ENCODE measurements at regions not wholly inside any gene's neighbourhood (a gene's known extent, or its start where the extent isn't known, plus 50 kb on each side); places are given as distances from the start of the nearest gene placed in this dataset.

GRCh38 chr1:65694126-65694525 lies 98.6 kb upstream of the PDE4B start:
- Histone ChIP-seq H3K18ac (ENCODE audit: low read length) (no peak overlapping the region), H3K9ac (ENCODE audit: low read length) (no peak overlapping the region), H2BK120ac (ENCODE audit: insufficient read depth, low read length, poor library complexity) (no peak overlapping the region), H3K14ac (ENCODE audit: low read length) (no peak overlapping the region), H3K27me3 (ENCODE audit: insufficient read depth, low read length) (no peaks in the 10 kb centered on the region), H3K4me3 (ENCODE audit: low read depth, low read length) (no peak overlapping the region), H3K9me3 (ENCODE audit: insufficient read depth, low read depth, low read length) (no peaks in the 10 kb centered on the region), H3K4me1 (ENCODE audit: control insufficient read depth in 1 of 2, insufficient read depth in 2 of 2, low read length in 2 of 2) (no peaks in the 10 kb centered on the region), H4K91ac (ENCODE audit: low read depth, low read length) (no peak overlapping the region), H3K79me1 (ENCODE audit: low read length) (no peaks in the 10 kb centered on the region), H3K27ac (ENCODE audit: low read depth, low read length) (no peak overlapping the region), H2BK12ac (ENCODE audit: low read length) (no peak overlapping the region), H3K23ac (ENCODE audit: low read length) (no peak overlapping the region), H2BK5ac (ENCODE audit: low read depth, low read length, poor library complexity) (no peak overlapping the region), H3K79me2 (ENCODE audit: control insufficient read depth, insufficient read depth, low read length, poor library complexity) (no peaks in the 10 kb centered on the region), H2AK5ac (ENCODE audit: low read length) (no peak overlapping the region), H3K4ac (ENCODE audit: low read depth, low read length) (no peak overlapping the region), H3K4me2 (ENCODE audit: low read length) (no peak overlapping the region), H4K12ac (ENCODE audit: low read depth, low read length) (no peak overlapping the region), H4K8ac (ENCODE audit: low read depth, low read length) (no peak overlapping the region), H2AFZ (ENCODE audit: insufficient read depth, low read length, poor library complexity) (no peak overlapping the region), H3K36me3 (ENCODE audit: control insufficient read depth in 1 of 2, insufficient read depth in 2 of 2, low read length in 2 of 2) (no peaks in the 10 kb centered on the region)
- WGBS (ENCODE audit: extremely low coverage, insufficient coverage, insufficient read length), result no CpG with 5 or more reads among the region's 2 CpGs
- DNase-seq, result no peak

GRCh38 chr1:65694933-65695332 lies 97.8 kb upstream of the PDE4B start:
- H3K4me3 ChIP-seq (ENCODE audit: low read depth, low read length), result no peak overlapping the region
- H4K91ac ChIP-seq (ENCODE audit: low read depth, low read length), result no peak overlapping the region
- WGBS (ENCODE audit: extremely low coverage, insufficient coverage, insufficient read length), result no CpG with 5 or more reads among the region's 2 CpGs
- H2BK12ac ChIP-seq (ENCODE audit: low read length), result no peak overlapping the region
- no peak overlapping the region for H3K18ac ChIP-seq (ENCODE audit: low read length)
- no peak overlapping the region for H3K23ac ChIP-seq (ENCODE audit: low read length)
- no peak overlapping the region for H3K4ac ChIP-seq (ENCODE audit: low read depth, low read length)
- H3K27ac ChIP-seq (ENCODE audit: low read depth, low read length), result no peak overlapping the region
- no peak overlapping the region for H3K9ac ChIP-seq (ENCODE audit: low read length)
- DNase-seq, result peak in 1 of 2 donors; percentile 54
- no peaks in the 10 kb centered on the region for H3K4me1 ChIP-seq (ENCODE audit: control insufficient read depth in 1 of 2, insufficient read depth in 2 of 2, low read length in 2 of 2)
- H4K8ac ChIP-seq (ENCODE audit: low read depth, low read length), result no peak overlapping the region
- no peak overlapping the region for H4K12ac ChIP-seq (ENCODE audit: low read depth, low read length)
- no peak overlapping the region for H3K4me2 ChIP-seq (ENCODE audit: low read length)
- H3K27me3 ChIP-seq (ENCODE audit: insufficient read depth, low read length), result no peaks in the 10 kb centered on the region
- H3K79me2 ChIP-seq (ENCODE audit: control insufficient read depth, insufficient read depth, low read length, poor library complexity), result no peaks in the 10 kb centered on the region
- no peak overlapping the region for H3K14ac ChIP-seq (ENCODE audit: low read length)
- H2BK120ac ChIP-seq (ENCODE audit: insufficient read depth, low read length, poor library complexity), result no peak overlapping the region
- no peak overlapping the region for H2BK5ac ChIP-seq (ENCODE audit: low read depth, low read length, poor library complexity)
- H3K36me3 ChIP-seq (ENCODE audit: control insufficient read depth in 1 of 2, insufficient read depth in 2 of 2, low read length in 2 of 2), result no peaks in the 10 kb centered on the region
- H3K9me3 ChIP-seq (ENCODE audit: insufficient read depth, low read depth, low read length), result no peaks in the 10 kb centered on the region
- H3K79me1 ChIP-seq (ENCODE audit: low read length), result no peaks in the 10 kb centered on the region
- H2AK5ac ChIP-seq (ENCODE audit: low read length), result no peak overlapping the region
- no peak overlapping the region for H2AFZ ChIP-seq (ENCODE audit: insufficient read depth, low read length, poor library complexity)

GRCh38 chr1:65698590-65698989 lies 94.1 kb upstream of the PDE4B start:
- no peak overlapping the region for H2BK12ac ChIP-seq (ENCODE audit: low read length)
- no peaks in the 10 kb centered on the region for H3K9me3 ChIP-seq (ENCODE audit: insufficient read depth, low read depth, low read length)

GRCh38 chr1:65703853-65704252 lies 88.8 kb upstream of the PDE4B start:
- H4K91ac ChIP-seq (ENCODE audit: low read depth, low read length), result no peak overlapping the region
- no CpG with 5 or more reads among the region's 4 CpGs for WGBS (ENCODE audit: extremely low coverage, insufficient coverage, insufficient read length)
- H3K79me1 ChIP-seq (ENCODE audit: low read length), result no peaks in the 10 kb centered on the region
- no peak overlapping the region for H3K27ac ChIP-seq (ENCODE audit: low read depth, low read length)
- H2AK5ac ChIP-seq (ENCODE audit: low read length), result no peak overlapping the region
- no peak overlapping the region for H2BK120ac ChIP-seq (ENCODE audit: insufficient read depth, low read length, poor library complexity)
- no peaks in the 10 kb centered on the region for H3K4me1 ChIP-seq (ENCODE audit: control insufficient read depth in 1 of 2, insufficient read depth in 2 of 2, low read length in 2 of 2)
- H2BK5ac ChIP-seq (ENCODE audit: low read depth, low read length, poor library complexity), result no peak overlapping the region
- H2AFZ ChIP-seq (ENCODE audit: insufficient read depth, low read length, poor library complexity), result no peak overlapping the region
- no peak overlapping the region for H3K4me2 ChIP-seq (ENCODE audit: low read length)
- no peak overlapping the region for H4K12ac ChIP-seq (ENCODE audit: low read depth, low read length)
- H3K14ac ChIP-seq (ENCODE audit: low read length), result no peak overlapping the region
- H2BK12ac ChIP-seq (ENCODE audit: low read length), result no peak overlapping the region
- no peak overlapping the region for H3K9ac ChIP-seq (ENCODE audit: low read length)
- H3K23ac ChIP-seq (ENCODE audit: low read length), result no peak overlapping the region
- H3K79me2 ChIP-seq (ENCODE audit: control insufficient read depth, insufficient read depth, low read length, poor library complexity), result no peaks in the 10 kb centered on the region
- no peak for DNase-seq
- H3K36me3 ChIP-seq (ENCODE audit: control insufficient read depth in 1 of 2, insufficient read depth in 2 of 2, low read length in 2 of 2), result no peaks in the 10 kb centered on the region
- H3K4ac ChIP-seq (ENCODE audit: low read depth, low read length), result no peak overlapping the region
- H3K18ac ChIP-seq (ENCODE audit: low read length), result no peak overlapping the region
- H3K27me3 ChIP-seq (ENCODE audit: insufficient read depth, low read length), result no peaks in the 10 kb centered on the region
- H4K8ac ChIP-seq (ENCODE audit: low read depth, low read length), result no peak overlapping the region
- H3K4me3 ChIP-seq (ENCODE audit: low read depth, low read length), result no peak overlapping the region
- H3K9me3 ChIP-seq (ENCODE audit: insufficient read depth, low read depth, low read length), result no peaks in the 10 kb centered on the region

More at GRCh38 chr1:65698590-65698989, 94.1 kb upstream of the PDE4B start:
- Histone ChIP-seq H3K23ac (ENCODE audit: low read length) (no peak overlapping the region), H2BK5ac (ENCODE audit: low read depth, low read length, poor library complexity) (no peak overlapping the region), H3K79me1 (ENCODE audit: low read length) (no peaks in the 10 kb centered on the region), H3K9ac (ENCODE audit: low read length) (no peak overlapping the region), H3K4ac (ENCODE audit: low read depth, low read length) (no peak overlapping the region), H4K12ac (ENCODE audit: low read depth, low read length) (no peak overlapping the region), H3K79me2 (ENCODE audit: control insufficient read depth, insufficient read depth, low read length, poor library complexity) (no peaks in the 10 kb centered on the region), H2AK5ac (ENCODE audit: low read length) (no peak overlapping the region), H3K4me1 (ENCODE audit: control insufficient read depth in 1 of 2, insufficient read depth in 2 of 2, low read length in 2 of 2) (no peaks in the 10 kb centered on the region), H4K91ac (ENCODE audit: low read depth, low read length) (no peak overlapping the region), H3K18ac (ENCODE audit: low read length) (no peak overlapping the region), H2AFZ (ENCODE audit: insufficient read depth, low read length, poor library complexity) (no peak overlapping the region), H3K27ac (ENCODE audit: low read depth, low read length) (no peak overlapping the region), H3K4me2 (ENCODE audit: low read length) (no peak overlapping the region), H4K8ac (ENCODE audit: low read depth, low read length) (no peak overlapping the region), H3K36me3 (ENCODE audit: control insufficient read depth in 1 of 2, insufficient read depth in 2 of 2, low read length in 2 of 2) (no peaks in the 10 kb centered on the region), H3K27me3 (ENCODE audit: insufficient read depth, low read length) (no peaks in the 10 kb centered on the region), H3K4me3 (ENCODE audit: low read depth, low read length) (no peak overlapping the region), H3K14ac (ENCODE audit: low read length) (no peak overlapping the region), H2BK120ac (ENCODE audit: insufficient read depth, low read length, poor library complexity) (no peak overlapping the region)
- DNase-seq, result no peak
- WGBS (ENCODE audit: extremely low coverage, insufficient coverage, insufficient read length), result no CpG with 5 or more reads among the region's 2 CpGs
